ENCODE measurements at regions not wholly inside any gene's neighbourhood (a gene's known extent, or its start where the extent isn't known, plus 50 kb on each side); places are given as distances from the start of the nearest gene placed in this dataset.

- no peak for TF ChIP-seq CTCF (conservative IDR thresholded peaks at IDR 0.05; ENCODE audit: low read depth in 2 of 2)
- no peak for TF ChIP-seq ETS1 (IDR thresholded peaks at IDR 0.05)
- no peak for TF ChIP-seq EZH2phosphoT487 (IDR thresholded peaks at IDR 0.05; ENCODE audit: unreplicated experiment)
- TF ChIP-seq CREB1 (CRISPR knock-in tag; IDR thresholded peaks at IDR 0.05; ENCODE audit: low read depth) = no peak
- TF ChIP-seq EZH2 (IDR thresholded peaks at IDR 0.05; ENCODE audit: low read depth, unreplicated experiment) = no peak
- TF ChIP-seq POLR2AphosphoS5 (IDR thresholded peaks at IDR 0.05; ENCODE audit: low read depth) = no peak
- no peak for TF ChIP-seq ZNF331 (CRISPR knock-in tag; IDR thresholded peaks at IDR 0.05; ENCODE audit: low read depth)
Measured at GRCh38 chr20:39528436-39528835, 566.3 kb downstream of the DHX35 start.
